Stimulated activated CD8-positive, alpha-beta memory T cell treated with anti-CD3 and anti-CD28 coated beads, Interleukin-4, amount 100 ng/mL, for 4 hours (primary cell): ENCODE measurements at regions not wholly inside any gene's neighbourhood (a gene's known extent, or its start where the extent isn't known, plus 50 kb on each side); places are given as distances from the start of the nearest gene placed in this dataset.
"Not testable (repeated sequence)": the region's sequence is repeated elsewhere in the genome, so short reads cannot be mapped to it uniquely, and the experiment has no call there.

ENCODE experiments used
- DNase-seq, 2 donors: peaks; one replicate each; pipeline ENCODE4 v3.0.0-alpha.2; 2020; ENCODE audit warnings: low read depth in 2 of 2, low spot score in 1 of 2

DNA sequence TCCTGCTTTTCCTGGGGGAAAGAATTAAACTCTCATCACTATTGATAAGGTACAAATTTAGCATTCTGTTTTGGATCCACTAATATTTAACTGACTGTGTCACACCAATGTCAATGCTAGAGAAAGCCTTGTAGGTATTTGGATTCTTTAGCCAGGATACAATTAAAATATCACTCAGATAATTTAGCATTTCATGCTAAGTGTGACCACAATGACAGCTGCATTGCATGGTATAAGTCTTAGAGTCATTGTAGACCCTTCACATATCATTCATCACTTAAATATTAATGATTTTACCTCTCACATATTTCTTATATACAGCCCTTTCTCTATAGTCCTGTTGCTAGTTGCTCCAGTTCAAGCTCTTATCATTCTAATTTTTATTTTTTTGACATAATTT is 85.3 kb upstream of the ATP2B1 start:
- DNase-seq: no peak

GRCh38 chr12:89791286-89791685 is 82.6 kb upstream of the ATP2B1 start:
- DNase-seq: no peak

GRCh38 chr12:89789862-89790261 is 81.2 kb upstream of the ATP2B1 start:
- DNase-seq: no peak

GRCh38 chr12:89787763-89788162 is 79.1 kb upstream of the ATP2B1 start:
- no peak for DNase-seq

GRCh38 chr12:89786177-89786810 is 77.7 kb upstream of the ATP2B1 start:
- DNase-seq: no peak

DNA sequence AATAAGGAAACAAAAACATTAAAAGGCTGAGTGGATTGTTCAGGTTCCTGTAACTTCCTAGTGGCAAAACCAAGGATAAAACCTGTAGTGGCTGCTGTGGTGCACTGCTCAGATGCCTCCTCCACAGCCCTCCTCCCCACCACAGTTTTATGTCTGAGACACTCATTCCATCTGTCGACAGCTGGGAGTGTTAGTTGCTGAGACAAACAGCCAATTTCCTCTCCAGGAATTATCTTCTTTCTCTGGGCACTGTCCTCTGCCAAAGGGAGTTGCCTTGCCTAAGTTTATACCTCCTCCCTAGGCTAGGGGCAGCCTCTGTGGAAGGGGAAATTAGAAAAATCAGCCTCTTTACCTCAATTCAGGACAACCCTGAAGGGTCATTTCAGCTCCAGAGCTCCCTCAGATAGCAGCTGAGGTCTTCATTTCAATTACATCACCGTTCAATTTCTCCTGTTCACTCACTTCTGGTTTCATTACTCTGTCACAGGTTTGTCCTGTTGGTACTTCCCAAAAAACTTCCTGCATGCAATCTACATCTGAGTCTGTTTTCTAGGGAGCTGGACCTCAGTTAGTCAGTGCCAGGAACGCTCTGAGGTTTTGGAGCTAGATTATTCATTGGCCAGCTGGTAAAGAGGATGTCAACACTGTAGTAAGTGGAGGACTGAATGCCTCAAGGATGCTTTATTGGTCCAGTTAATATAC is 74.9 kb upstream of the ATP2B1 start:
- no peak for DNase-seq

DNA sequence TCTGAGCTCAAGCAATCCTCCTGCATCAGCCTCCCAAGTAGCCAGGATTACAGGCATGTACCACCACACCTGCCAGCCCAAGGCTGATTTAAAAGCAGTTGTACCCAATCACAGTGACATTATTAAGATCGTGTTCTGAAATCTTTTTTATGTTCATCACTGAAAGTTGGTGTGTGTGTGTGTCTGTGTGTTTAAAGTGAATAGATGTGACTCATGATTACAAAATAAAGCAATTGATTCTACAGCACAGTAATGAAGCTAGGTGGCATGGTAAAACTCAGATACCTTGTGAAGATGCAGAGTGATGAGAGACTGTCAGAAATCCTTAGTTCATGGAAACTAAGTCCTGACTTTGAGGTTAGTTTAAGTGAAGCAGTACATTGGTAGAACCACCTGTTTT is 74.2 kb upstream of the ATP2B1 start:
- no peak for DNase-seq

DNA sequence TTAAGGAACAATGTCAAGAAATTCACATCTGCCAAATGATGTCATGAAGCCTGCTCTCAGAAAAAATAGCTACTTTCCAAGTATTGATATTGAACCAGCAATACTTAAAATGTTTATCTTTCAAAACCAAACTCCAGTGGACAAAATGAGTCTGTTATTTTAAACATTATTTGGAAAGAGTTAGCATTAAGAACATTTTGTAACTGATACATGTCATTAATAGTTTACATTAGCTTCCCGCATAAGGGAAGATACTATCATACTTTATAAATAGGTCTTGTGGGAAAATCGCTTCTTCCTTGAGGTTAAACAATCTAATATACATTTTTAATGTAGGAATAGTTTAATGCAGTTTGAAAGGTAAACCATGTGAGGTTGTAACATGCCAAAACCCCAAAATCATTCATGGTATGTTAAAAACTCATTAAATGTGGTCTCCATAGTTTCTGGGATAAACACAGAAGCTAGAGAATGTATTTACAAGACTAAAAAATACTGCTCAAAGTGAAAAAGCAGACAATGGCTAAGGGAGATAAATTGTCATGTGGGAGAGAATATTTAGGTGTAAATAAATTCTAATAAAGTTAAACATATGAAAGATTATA is 73.4 kb upstream of the ATP2B1 start:
- no peak for DNase-seq

DNA sequence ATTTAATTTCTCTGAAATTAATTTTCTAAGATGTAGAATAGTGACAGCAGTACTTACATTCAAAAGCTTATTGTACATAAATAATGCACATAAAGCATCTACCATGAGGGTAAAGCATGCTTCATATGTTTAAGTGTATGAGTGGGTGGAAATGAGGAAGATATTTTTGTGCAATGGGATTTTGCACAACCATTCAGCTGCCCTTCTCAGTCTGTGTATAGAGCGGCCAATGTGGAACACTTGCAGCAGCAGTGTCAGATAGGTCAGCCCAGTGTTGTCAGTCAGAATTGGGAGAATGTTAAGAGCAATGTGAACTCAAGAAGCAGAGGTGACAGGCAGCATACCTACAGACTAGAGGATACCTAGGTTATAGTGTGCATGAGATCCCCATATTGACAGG is 72.5 kb upstream of the ATP2B1 start:
- DNase-seq: no peak

GRCh38 chr12:89779090-89779489 is 70.5 kb upstream of the ATP2B1 start:
- DNase-seq: no peak

DNA sequence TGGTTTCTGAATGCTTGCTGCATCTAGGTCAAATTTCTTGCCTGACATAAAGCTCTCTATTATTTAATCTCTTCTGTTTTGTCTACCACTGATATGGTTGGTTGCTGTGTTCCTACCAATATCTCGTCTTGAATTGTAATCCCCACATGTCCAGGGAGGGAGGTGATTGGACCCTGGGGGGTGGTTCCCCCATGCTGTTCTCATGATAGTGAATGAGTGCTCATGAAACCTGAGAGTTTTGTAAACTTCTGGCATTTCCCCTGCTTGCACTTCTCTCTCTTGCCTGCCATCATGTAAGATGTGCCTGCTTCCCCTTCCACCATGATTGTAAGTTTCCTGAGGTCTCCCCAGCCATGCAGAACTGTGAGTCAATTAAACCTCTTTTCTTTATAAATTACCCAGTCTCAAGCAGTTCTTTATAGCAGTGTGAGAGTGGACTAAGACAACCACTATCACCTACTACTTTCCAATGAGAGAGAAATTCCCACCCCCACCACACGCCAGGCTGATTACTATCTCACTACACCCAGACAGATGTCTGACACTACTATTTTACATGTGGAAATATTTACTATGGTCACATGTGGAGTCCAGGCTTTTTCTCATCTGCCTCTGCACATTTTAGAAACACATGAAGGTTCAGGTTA is 69.2 kb upstream of the ATP2B1 start:
- no peak for DNase-seq

DNA sequence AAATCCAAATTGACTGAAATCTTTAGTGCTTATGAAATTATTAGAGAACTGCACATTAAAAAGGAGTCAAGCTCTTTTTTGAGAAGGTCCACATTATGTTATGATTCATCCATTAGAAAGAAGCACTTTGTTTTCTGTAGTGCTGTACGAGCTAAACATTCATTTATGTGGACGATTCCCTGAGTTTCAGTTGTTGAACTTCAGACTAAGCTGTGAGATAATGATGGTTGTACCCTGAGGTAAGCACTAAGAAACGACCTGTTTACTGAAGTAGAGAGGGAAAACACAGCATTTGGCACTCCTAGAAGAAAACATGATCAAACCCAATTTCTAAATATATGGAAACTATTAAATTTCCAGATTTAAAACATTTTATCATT is 67.3 kb upstream of the ATP2B1 start:
- DNase-seq: no peak

- DNase-seq: no peak
These were observed 66.7 kb upstream of the ATP2B1 start for GRCh38 chr12:89775063-89775985.

DNA sequence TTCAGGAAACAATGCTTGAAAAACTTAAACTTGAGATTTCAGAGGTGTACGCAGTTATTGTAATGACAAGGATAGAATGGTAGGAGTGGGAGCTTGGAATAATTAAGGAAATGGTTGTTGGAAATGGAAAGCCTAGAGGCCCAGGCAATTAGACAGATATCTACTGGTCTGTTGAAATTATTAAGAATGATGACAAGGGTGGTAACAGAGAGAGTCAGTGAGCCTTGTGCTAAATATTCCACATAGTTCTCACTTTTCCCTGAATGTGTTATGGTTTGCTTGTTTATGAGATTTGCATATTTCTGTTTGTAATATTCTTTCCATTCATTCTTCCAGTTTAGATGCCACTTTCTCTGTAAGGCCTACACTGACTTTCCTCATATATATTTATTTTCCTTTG is 66.0 kb upstream of the ATP2B1 start:
- no peak for DNase-seq

DNA sequence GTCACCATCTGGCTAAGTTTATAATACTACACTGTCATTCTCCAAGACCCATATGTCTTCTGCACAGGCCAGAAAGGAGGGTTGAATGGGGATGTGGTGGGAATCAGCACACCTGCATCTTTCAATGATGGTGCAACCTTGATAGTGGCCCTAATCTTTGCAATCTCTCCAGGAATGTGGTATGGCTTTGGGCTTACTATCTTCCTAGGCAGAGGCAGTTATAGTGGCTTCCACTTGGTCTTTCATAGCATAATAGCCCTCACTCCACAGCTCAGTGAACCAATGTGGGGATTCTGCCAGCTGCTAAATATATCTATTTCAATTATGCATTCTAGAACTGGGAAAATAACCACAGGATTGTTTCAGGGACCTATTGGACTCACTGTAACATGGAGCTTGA is 61.8 kb upstream of the ATP2B1 start:
- no peak for DNase-seq

DNA sequence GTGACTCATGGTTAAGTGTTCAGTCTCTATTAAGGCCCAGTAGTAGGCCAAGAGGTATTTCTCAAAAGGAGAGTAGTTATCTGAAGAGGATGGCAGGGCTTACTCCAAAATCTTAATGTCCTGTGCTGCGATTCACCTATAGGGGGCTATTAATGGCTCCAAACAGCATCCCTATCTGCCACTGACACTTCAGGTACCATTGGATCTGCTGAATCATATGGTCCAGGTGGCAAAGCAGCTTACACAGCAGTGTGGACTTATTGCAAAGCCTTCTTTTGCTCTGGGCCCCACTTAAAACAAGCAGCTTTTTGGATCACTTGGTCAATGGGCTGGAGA is 60.8 kb upstream of the ATP2B1 start:
- no peak for DNase-seq

DNA sequence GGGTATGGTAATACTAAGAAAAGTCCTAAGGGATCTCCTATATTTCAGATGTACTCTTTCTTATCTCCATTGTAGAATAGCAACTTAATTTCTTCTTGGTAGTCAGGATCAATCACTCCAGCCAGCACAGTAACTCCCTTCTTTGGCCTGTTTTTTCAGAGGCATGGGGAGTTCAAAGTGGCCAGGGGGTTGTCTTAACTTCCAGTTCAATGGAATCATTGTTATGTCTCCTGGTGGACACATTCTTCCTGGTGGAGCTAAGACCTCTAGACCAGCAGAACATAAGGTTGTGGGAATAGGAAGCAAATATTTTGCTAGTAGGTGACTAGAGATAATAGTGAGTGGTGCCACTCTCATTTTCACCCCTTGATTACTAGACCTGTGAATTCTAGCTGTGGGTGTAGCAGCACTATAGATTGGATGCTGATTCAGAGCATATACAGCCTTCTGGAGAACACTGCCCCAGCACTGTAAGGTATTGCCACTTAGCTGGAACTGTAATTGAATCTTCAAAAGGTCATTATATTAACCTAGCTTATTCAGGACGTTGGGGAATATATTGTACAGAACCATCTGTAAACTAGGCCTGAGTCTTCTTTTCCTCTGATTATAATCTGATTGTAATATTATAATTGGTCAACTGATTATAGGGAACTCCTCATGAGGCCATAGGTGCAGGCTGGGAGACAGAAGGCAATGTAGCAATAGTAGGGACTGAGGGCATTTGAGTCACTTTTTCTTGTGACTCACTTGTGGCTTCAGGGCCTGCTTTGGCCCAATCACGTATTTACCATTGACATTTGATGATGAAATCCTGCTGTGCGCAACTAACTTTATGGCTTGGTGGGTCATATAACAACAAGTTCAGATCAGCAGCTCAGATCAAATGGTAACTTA is 60.2 kb upstream of the ATP2B1 start:
- no peak for DNase-seq

DNA sequence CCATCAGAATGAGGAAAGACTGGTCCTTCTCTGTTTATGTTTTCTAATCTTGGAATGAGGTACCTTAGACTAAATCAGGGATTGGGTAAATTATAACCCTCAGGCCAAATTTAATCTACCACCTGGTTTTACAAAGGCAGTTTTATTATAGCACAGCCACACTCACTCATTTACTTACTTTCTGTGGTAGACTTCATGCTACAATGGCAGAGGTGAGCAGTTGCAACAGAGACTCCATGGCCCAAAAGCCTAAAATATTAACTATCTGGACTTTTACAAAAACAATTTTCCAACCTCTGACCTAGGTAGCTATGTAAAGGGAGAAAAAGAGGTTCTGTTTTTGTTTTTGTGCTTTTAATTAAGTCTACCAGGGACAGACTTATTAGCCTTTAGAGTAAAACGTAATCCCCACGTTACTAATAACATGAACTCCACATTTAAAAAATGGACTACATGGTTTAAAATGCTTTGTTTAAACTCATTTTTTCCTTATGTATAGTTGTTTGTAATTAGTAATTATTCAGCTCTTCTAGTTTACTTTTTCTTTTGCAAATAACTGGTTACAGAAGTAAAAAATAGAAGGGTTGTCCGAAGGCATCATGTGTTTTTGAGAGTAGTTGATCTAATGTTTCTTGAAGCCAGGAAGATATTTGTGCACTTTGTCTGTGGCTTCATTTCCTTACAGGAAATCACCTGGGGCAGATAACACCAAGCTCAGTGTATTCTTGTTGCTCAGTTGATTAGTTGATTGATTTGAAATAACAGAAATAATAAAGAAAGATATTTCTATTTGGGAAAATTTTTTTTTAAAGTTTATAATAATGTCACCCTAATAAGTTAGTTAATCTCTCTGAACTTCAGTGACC is 57.6 kb upstream of the ATP2B1 start:
- no peak for DNase-seq

GRCh38 chr12:89764164-89764563 is 55.5 kb upstream of the ATP2B1 start:
- DNase-seq: not testable (repeated sequence)
